NCI-H2227 (cell line): ENCODE measurements at regions not wholly inside any gene's neighbourhood (a gene's known extent, or its start where the extent isn't known, plus 50 kb on each side); places are given as distances from the start of the nearest gene placed in this dataset.
"Not testable (repeated sequence)": the region's sequence is repeated elsewhere in the genome, so short reads cannot be mapped to it uniquely, and the experiment has no call there.

Experiments
- DNase-seq: peaks from one replicate; lab custom pipeline; 2025; ENCODE audit not compliant: unreplicated experiment; lab: John Stamatoyannopoulos, UW

GRCh38 chr14:38718519-38718918, 384.5 kb downstream of the SEC23A start:
- no peak for DNase-seq

- DNase-seq, result no peak
Observed at GRCh38 chr14:38716926-38717325, 386.1 kb downstream of the SEC23A start.

GRCh38 chr14:38710881-38711280, 392.2 kb downstream of the SEC23A start:
- no peak for DNase-seq

GRCh38 chr14:38710196-38710595, 392.8 kb downstream of the SEC23A start:
- no peak for DNase-seq

GRCh38 chr14:38705220-38705619, 397.8 kb downstream of the SEC23A start:
- DNase-seq, result peak; percentile 35

- DNase-seq, result no peak
Observed at GRCh38 chr14:38704220-38704619, 398.8 kb downstream of the SEC23A start.

GRCh38 chr14:38696925-38697324, 406.1 kb downstream of the SEC23A start:
- no peak for DNase-seq

GRCh38 chr14:38693423-38693822, 409.6 kb downstream of the SEC23A start:
- DNase-seq, result no peak

- DNase-seq, result no peak
Observed at GRCh38 chr14:38669027-38669426, 413.1 kb upstream of the CLEC14A start.

GRCh38 chr14:38663382-38663781, 407.5 kb upstream of the CLEC14A start:
- DNase-seq, result no peak

- no peak for DNase-seq
Observed at GRCh38 chr14:38662781-38663180, 406.9 kb upstream of the CLEC14A start.

GRCh38 chr14:38646391-38646790, 390.5 kb upstream of the CLEC14A start:
- DNase-seq, result no peak

- not testable (repeated sequence) for DNase-seq
Observed at GRCh38 chr14:38634913-38635312, 379.0 kb upstream of the CLEC14A start.

- DNase-seq, result no peak
Observed at GRCh38 chr14:38629412-38629811, 373.5 kb upstream of the CLEC14A start.

GRCh38 chr14:38627163-38627562, 371.3 kb upstream of the CLEC14A start:
- no peak for DNase-seq

- no peak for DNase-seq
Observed at GRCh38 chr14:38623661-38624060, 367.8 kb upstream of the CLEC14A start.

GRCh38 chr14:38618514-38618913, 362.6 kb upstream of the CLEC14A start:
- DNase-seq, result no peak

GRCh38 chr14:38616959-38617358, 361.1 kb upstream of the CLEC14A start:
- DNase-seq, result no peak

- no peak for DNase-seq
Observed at GRCh38 chr14:38611928-38612327, 356.0 kb upstream of the CLEC14A start.

- no peak for DNase-seq
Observed at GRCh38 chr14:38608244-38608643, 352.4 kb upstream of the CLEC14A start.

- DNase-seq, result no peak
Observed at GRCh38 chr14:38605193-38606114, 349.6 kb upstream of the CLEC14A start.

- DNase-seq, result not testable (repeated sequence)
Observed at GRCh38 chr14:38600572-38600971, 344.7 kb upstream of the CLEC14A start.

GRCh38 chr14:38593476-38593875, 337.6 kb upstream of the CLEC14A start:
- no peak for DNase-seq
